OCI-LY7 (cell line): ENCODE measurements at regions not wholly inside any gene's neighbourhood (a gene's known extent, or its start where the extent isn't known, plus 50 kb on each side); places are given as distances from the start of the nearest gene placed in this dataset.

Source experiments
- BruUV-seq: library from RNA; stranded (reverse); fragments of 400-500 nt; replicated peaks from 2 replicates; lab custom pipeline; 2021; lab: Mats Ljungman, UMichigan
- CTCF ChIA-PET: fragments of 300-600 bp; sonication (Branson Sonifier 250); formaldehyde crosslinking; loops from one replicate; lab custom pipeline; 2022; ENCODE audit warnings: antibody characterized with exemption; ENCODE audit not compliant: unreplicated experiment; lab: Charles Lee
- POLR2A ChIA-PET: fragments of 300-600 bp; sonication (Branson Sonifier 250); formaldehyde crosslinking; loops from one replicate; lab custom pipeline; 2022; ENCODE audit warnings: antibody characterized with exemption; lab: Charles Lee
- DNase-seq: peaks from one replicate; pipeline ENCODE4 v3.0.0-alpha.2; 2015; ENCODE audit warnings: low spot score
- H2AFZ ChIP-seq: fragments of 200-600 bp; sonication (generic), shearing (Covaris generic); 2 replicates; pipeline ENCODE4 v1.6.1; 2014; ENCODE audit warnings: mild to moderate bottlenecking, antibody characterized with exemption, low read length, moderate library complexity
- H3K27ac ChIP-seq: fragments of 200-600 bp; sonication (generic); 2 replicates; pipeline ENCODE4 v1.5.1; 2014; ENCODE audit warnings: mixed run types, low read depth, mild to moderate bottlenecking, moderate library complexity, low read length, inconsistent platforms; ENCODE audit not compliant: poor library complexity, severe bottlenecking
- H3K36me3 ChIP-seq: fragments of 200-600 bp; sonication (generic); 2 replicates; pipeline ENCODE4 v1.6.1; 2014; ENCODE audit warnings: mild to moderate bottlenecking, antibody characterized with exemption, low read length, moderate library complexity, mixed read lengths; ENCODE audit not compliant: insufficient read depth
- H3K4me1 ChIP-seq: fragments of 200-600 bp; sonication (generic); 2 replicates; pipeline ENCODE4 v1.5.1; 2014; ENCODE audit warnings: mild to moderate bottlenecking, low read length; ENCODE audit not compliant: insufficient read depth, poor library complexity, severe bottlenecking
- H3K4me2 ChIP-seq: fragments of 200-600 bp; sonication (generic); 2 replicates; pipeline ENCODE4 v1.6.1; 2014; ENCODE audit warnings: mild to moderate bottlenecking, low read length
- H3K4me3 ChIP-seq: fragments of 200-600 bp; sonication (generic); 2 replicates; pipeline ENCODE4 v1.5.1; 2014; ENCODE audit warnings: mild to moderate bottlenecking, low read depth, low read length; ENCODE audit not compliant: poor library complexity, severe bottlenecking
- H3K79me2 ChIP-seq: fragments of 200-600 bp; sonication (generic); 2 replicates; pipeline ENCODE4 v1.6.1; 2016; ENCODE audit warnings: low read depth, mild to moderate bottlenecking, low read length, moderate library complexity, mixed read lengths; ENCODE audit not compliant: insufficient read depth
- H3K9me2 ChIP-seq: fragments of 200-600 bp; sonication (generic); 2 replicates; pipeline ENCODE4 v1.6.1; 2016; ENCODE audit warnings: mild to moderate bottlenecking, low read length, mixed read lengths; ENCODE audit not compliant: insufficient read depth
- H3K9me3 ChIP-seq: fragments of 200-600 bp; sonication (generic); 2 replicates; pipeline ENCODE4 v1.6.1; 2014; ENCODE audit warnings: mild to moderate bottlenecking, mixed run types, low read length, mixed read lengths
- H4K20me1 ChIP-seq: fragments of 200-600 bp; sonication (generic); 2 replicates; pipeline ENCODE4 v1.6.1; 2014; ENCODE audit warnings: mild to moderate bottlenecking, antibody characterized with exemption, low read length, moderate library complexity, mixed read lengths; ENCODE audit not compliant: insufficient read depth
- CTCF ChIP-seq: fragments of 200-600 bp; sonication (generic); conservative IDR thresholded peaks from 2 replicates; pipeline ENCODE4 v1.5.1; 2014; ENCODE audit warnings: mild to moderate bottlenecking, antibody characterized with exemption, low read length, moderate library complexity, mixed read lengths
- EZH2phosphoT487 ChIP-seq: fragments of 200-600 bp; sonication (generic); IDR thresholded peaks from 2 replicates; pipeline ENCODE4 v1.6.1; 2018; ENCODE audit warnings: low read depth, borderline replicate concordance, mild to moderate bottlenecking, mixed run types, antibody characterized with exemption, low read length, moderate library complexity, mixed read lengths
- intact Hi-C: fragments of 100-400 bp; cut with micrococcal nuclease; formaldehyde crosslinking; loops from one replicate; pipeline ENCODE4 v1.10.0; 2022; ENCODE audit not compliant: unreplicated experiment

- no peak overlapping the region for H3K4me2 ChIP-seq
- no peak for DNase-seq
- no TSS peak for BruUV-seq
- no peaks in the 10 kb centered on the region for H3K4me1 ChIP-seq
- CTCF ChIA-PET, result no interaction called here
- H3K27ac ChIP-seq, result no peak overlapping the region
- H3K9me3 ChIP-seq, result no peaks in the 10 kb centered on the region
- H3K36me3 ChIP-seq, result no peaks in the 10 kb centered on the region
- intact Hi-C loops, result no loop called here
- H2AFZ ChIP-seq, result no peak overlapping the region
- no peaks in the 10 kb centered on the region for H4K20me1 ChIP-seq
- H3K79me2 ChIP-seq, result no peaks in the 10 kb centered on the region
- TF ChIP-seq CTCF (no peak), EZH2phosphoT487 (no peak)
- POLR2A ChIA-PET, result interaction anchor here (0.6 kb wide), 1 partner anchor 125 kb away, joined by 3 read pairs; no protein-coding TSS in a partner anchor
- no peaks in the 10 kb centered on the region for H3K9me2 ChIP-seq
- no peak overlapping the region for H3K4me3 ChIP-seq
These were observed 262.2 kb upstream of the TTC29 start for GRCh38 chr4:147207911-147208310.

DNA sequence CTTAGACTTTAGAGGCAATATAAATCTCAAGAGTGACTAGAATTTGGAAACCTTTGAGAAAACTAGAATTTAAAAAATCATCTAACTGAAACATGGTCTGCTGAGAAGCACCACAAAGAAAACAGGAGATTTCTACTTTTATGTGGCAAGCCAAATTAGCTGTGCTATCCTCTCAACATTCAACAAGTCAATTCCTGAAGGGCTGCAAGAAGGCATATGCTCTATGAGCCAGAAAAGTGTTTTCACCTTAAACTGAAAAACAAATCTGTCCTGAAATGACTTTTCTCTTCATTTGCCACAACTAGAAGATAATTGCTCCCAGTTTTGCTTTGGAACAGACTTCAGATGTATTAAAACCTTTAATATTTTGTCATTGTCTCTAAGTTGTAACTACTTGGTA is 263.2 kb upstream of the EDNRA start:
- Histone ChIP-seq H3K9me2 (no peaks in the 10 kb centered on the region), H3K4me3 (no peak overlapping the region), H3K4me1 (no peaks in the 10 kb centered on the region), H4K20me1 (no peaks in the 10 kb centered on the region), H3K27ac (no peak overlapping the region), H2AFZ (no peak overlapping the region), H3K4me2 (no peak overlapping the region), H3K36me3 (no peaks in the 10 kb centered on the region), H3K9me3 (no peaks in the 10 kb centered on the region), H3K79me2 (no peaks in the 10 kb centered on the region)
- ChIA-PET POLR2A (no interaction called here), CTCF (no interaction called here)
- no TSS peak for BruUV-seq
- DNase-seq, result no peak
- TF ChIP-seq EZH2phosphoT487 (no peak), CTCF (no peak)
- intact Hi-C loops, result no loop called here

GRCh38 chr4:147219145-147219544 is 261.8 kb upstream of the EDNRA start:
- Histone ChIP-seq H3K4me3 (no peak overlapping the region), H3K79me2 (no peaks in the 10 kb centered on the region), H3K4me1 (no peaks in the 10 kb centered on the region), H3K27ac (no peak overlapping the region), H3K36me3 (no peaks in the 10 kb centered on the region), H3K4me2 (no peak overlapping the region), H2AFZ (no peak overlapping the region), H4K20me1 (no peaks in the 10 kb centered on the region), H3K9me3 (no peaks in the 10 kb centered on the region), H3K9me2 (no peaks in the 10 kb centered on the region)
- no peak for DNase-seq
- TF ChIP-seq EZH2phosphoT487 (no peak), CTCF (no peak)
- ChIA-PET CTCF (no interaction called here), POLR2A (no interaction called here)
- intact Hi-C loops, result no loop called here
- no TSS peak for BruUV-seq
